Fibroblast of the aortic adventitia (primary cell): ENCODE measurements at regions not wholly inside any gene's neighbourhood (a gene's known extent, or its start where the extent isn't known, plus 50 kb on each side); places are given as distances from the start of the nearest gene placed in this dataset.
"Not testable (repeated sequence)": the region's sequence is repeated elsewhere in the genome, so short reads cannot be mapped to it uniquely, and the experiment has no call there.

Experiments used
- DNase-seq: peaks from one replicate; pipeline ENCODE4 v3.0.0-alpha.2; 2010; ENCODE audit warnings: low read depth
- H3K4me3 ChIP-seq: 2 replicates; pipeline ENCODE4 v1.5.1; 2011; ENCODE audit warnings: low read depth, mild to moderate bottlenecking, control low read depth, low read length, moderate library complexity
- TF ChIP-seq, protein P1 (sequence below): IDR thresholded peaks from 2 replicates; pipeline ENCODE4 v1.5.1; 2011; ENCODE audit warnings: mild to moderate bottlenecking, low read length, control low read depth, inconsistent platforms; ENCODE audit not compliant: insufficient read depth

DNA sequence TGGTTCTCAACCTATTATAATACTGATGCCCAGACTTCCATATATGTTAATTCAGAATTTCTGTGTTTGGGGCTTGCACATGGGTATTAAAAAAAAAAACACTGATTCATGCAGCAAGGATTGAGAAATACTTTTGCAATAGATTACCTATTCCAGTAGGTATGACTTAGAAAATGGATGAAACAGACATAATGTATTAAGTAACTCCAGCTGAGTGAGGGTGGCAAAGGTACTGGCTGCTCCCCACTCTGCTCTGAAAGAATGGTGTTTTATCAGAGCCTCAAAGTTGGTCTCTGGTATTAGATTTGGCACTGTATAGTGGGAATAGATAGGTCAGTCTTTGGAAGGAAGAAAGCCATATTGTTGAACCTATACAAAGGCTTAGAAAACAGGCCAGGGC lies 234.3 kb upstream of the FOLH1 start:
- no peak for DNase-seq
- H3K4me3 ChIP-seq: no peak overlapping the region
- TF ChIP-seq, protein P1, sequence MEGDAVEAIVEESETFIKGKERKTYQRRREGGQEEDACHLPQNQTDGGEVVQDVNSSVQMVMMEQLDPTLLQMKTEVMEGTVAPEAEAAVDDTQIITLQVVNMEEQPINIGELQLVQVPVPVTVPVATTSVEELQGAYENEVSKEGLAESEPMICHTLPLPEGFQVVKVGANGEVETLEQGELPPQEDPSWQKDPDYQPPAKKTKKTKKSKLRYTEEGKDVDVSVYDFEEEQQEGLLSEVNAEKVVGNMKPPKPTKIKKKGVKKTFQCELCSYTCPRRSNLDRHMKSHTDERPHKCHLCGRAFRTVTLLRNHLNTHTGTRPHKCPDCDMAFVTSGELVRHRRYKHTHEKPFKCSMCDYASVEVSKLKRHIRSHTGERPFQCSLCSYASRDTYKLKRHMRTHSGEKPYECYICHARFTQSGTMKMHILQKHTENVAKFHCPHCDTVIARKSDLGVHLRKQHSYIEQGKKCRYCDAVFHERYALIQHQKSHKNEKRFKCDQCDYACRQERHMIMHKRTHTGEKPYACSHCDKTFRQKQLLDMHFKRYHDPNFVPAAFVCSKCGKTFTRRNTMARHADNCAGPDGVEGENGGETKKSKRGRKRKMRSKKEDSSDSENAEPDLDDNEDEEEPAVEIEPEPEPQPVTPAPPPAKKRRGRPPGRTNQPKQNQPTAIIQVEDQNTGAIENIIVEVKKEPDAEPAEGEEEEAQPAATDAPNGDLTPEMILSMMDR: no peak

GRCh38 chr11:49439901-49440300 lies 231.5 kb upstream of the FOLH1 start:
- not testable (repeated sequence) for DNase-seq, H3K4me3 ChIP-seq

DNA sequence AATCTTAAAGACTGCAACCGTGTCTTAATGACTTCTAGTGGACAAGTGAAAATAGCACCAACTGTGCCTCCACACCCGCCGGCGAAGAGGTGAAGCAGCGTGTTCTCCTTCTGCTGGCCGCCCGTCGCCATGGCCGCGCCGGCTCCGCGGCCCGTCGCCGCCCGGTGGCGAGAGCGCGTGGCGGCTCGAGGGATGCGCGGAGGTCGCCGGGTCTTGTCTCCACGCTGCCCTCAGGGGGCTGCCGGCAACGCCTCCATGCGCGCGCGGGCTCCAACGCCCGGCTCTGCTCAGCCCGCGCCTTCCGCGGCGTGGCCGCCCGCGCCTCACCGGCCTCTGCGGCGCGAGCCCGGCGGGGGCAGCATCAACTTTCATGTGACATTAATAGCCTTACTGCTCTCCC lies 225.9 kb upstream of the FOLH1 start:
- not testable (repeated sequence) for H3K4me3 ChIP-seq, DNase-seq

GRCh38 chr11:49432242-49432848 lies 223.9 kb upstream of the FOLH1 start:
- H3K4me3 ChIP-seq: no peak overlapping the region
- no peak for DNase-seq
- TF ChIP-seq, protein P1: no peak

DNA sequence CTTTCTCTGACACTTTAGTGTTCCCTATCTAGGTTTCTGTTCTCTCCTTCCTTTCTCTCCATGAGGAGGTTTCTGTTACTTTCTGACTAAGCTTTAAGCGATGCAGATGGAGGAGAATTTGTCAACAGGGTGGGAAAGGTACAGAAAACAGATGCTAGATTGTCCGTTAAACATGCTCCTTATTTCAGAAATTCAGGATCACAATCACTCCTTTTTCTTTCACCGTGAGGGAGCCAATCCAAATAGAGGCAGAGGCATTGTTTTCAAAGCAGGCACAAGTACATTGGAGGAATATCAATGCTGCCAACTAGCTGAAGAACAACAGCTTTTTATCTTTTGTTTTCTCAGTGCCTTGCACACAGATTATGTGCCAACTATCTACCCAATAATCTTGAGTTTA lies 215.7 kb upstream of the FOLH1 start:
- no peak overlapping the region for H3K4me3 ChIP-seq

GRCh38 chr11:49418877-49419276 lies 210.5 kb upstream of the FOLH1 start:
- not testable (repeated sequence) for H3K4me3 ChIP-seq, DNase-seq

More for the DNA sequence above, 215.7 kb upstream of the FOLH1 start:
- TF ChIP-seq, protein P1: no peak
- no peak for DNase-seq

- TF ChIP-seq, protein P1: no peak
- DNase-seq: no peak
- H3K4me3 ChIP-seq: no peak overlapping the region
These were observed 197.3 kb upstream of the FOLH1 start for GRCh38 chr11:49405743-49406142.

DNA sequence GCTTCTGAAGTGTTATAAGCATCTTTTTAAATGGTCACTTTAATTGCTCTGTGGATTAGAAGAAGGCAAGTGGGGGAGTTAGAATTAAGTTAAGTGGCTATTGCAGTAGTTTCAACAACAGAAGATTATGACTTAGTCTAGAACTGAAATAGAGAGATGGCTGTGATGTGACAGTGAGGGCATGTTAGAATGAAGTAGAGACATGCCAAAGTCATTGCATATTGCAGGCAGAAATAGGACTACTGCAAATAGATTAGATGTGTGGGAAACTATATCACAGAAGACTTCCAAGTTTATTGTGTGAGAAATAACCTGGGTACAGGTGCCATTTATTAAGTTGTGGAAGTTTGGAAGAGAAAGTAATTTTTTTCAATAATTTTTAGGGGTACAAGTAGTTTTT lies 187.4 kb upstream of the FOLH1 start:
- H3K4me3 ChIP-seq, DNase-seq: not testable (repeated sequence)

DNA sequence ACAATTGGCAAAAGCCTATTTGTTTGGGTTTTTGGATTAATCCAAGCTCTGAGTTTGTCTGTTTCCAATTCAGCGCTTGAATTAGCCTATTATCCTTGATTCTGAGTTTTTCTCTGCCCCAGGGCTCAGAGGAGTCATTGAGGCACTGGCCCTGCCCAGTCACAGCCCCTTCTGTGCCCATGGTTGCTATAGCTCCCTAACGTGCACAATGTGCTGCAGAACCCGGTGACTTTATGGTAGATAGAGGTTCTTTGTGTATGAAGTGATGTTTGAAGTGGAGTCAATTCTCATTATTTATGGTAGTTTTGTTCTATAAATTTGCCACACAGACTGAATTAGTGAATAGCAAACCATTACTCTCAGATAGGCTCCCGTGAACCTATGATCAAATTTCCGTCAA lies 182.0 kb upstream of the FOLH1 start:
- H3K4me3 ChIP-seq, DNase-seq: not testable (repeated sequence)

DNA sequence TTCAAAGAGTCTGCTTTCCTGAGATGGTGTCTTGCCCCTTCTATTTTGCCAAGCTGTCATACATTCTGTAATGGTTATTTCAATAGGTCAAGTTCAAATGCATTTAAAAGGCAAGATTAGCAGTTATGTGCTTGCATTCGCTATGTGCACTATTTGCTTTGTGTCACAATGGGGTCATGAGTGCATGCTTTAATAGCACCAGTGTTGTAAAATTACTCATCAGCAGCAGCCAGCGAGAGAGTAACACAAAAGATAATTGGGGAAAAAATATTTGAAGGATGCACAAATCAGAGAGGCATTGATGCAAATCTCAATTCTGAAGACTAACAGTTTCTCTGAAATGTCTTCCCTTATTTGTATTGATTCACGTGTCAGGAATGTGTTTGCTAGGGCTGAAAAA lies 180.7 kb upstream of the FOLH1 start:
- not testable (repeated sequence) for DNase-seq, H3K4me3 ChIP-seq

- DNase-seq, H3K4me3 ChIP-seq: not testable (repeated sequence)
These were observed 176.0 kb upstream of the FOLH1 start for GRCh38 chr11:49384371-49384770.
